HG03520 (cell line): ENCODE measurements at regions not wholly inside any gene's neighbourhood (a gene's known extent, or its start where the extent isn't known, plus 50 kb on each side); places are given as distances from the start of the nearest gene placed in this dataset.
"Not testable (repeated sequence)": the region's sequence is repeated elsewhere in the genome, so short reads cannot be mapped to it uniquely, and the experiment has no call there.

Source experiments
- ATAC-seq: cut with Tn5 transposase; IDR thresholded peaks from one replicate; pipeline ENCODE4 v1.9.1; 2021; ENCODE audit warnings: mild to moderate bottlenecking, moderate library complexity; ENCODE audit not compliant: unreplicated experiment

GRCh38 chr20:22815206-22815551 lies 219.9 kb upstream of the SSTR4 start:
- no peak for ATAC-seq

- ATAC-seq = no peak
Observed at GRCh38 chr20:22815603-22816315, 219.4 kb upstream of the SSTR4 start.

- ATAC-seq = no peak
Observed at GRCh38 chr20:22818636-22819035, 216.5 kb upstream of the SSTR4 start.

- no peak for ATAC-seq
Observed at GRCh38 chr20:22819112-22819511, 216.0 kb upstream of the SSTR4 start.

- ATAC-seq = no peak
Observed at GRCh38 chr20:22819784-22820183, 215.3 kb upstream of the SSTR4 start.

GRCh38 chr20:22821081-22821727 lies 213.9 kb upstream of the SSTR4 start:
- no peak for ATAC-seq

- ATAC-seq = no peak
Observed at GRCh38 chr20:22821796-22822195, 213.3 kb upstream of the SSTR4 start.

- ATAC-seq = no peak
Observed at GRCh38 chr20:22823119-22823518, 212.0 kb upstream of the SSTR4 start.

- ATAC-seq = no peak
Observed at GRCh38 chr20:22824077-22824476, 211.0 kb upstream of the SSTR4 start.

- ATAC-seq = no peak
Observed at GRCh38 chr20:22825076-22825475, 210.0 kb upstream of the SSTR4 start.

GRCh38 chr20:22825546-22825945 lies 209.6 kb upstream of the SSTR4 start:
- no peak for ATAC-seq

- ATAC-seq = no peak
Observed at GRCh38 chr20:22826306-22827230, 208.5 kb upstream of the SSTR4 start.

GRCh38 chr20:22827916-22828315 lies 207.2 kb upstream of the SSTR4 start:
- ATAC-seq = no peak

- ATAC-seq = no peak
Observed at GRCh38 chr20:22829356-22829755, 205.8 kb upstream of the SSTR4 start.

- ATAC-seq = no peak
Observed at GRCh38 chr20:22830138-22830537, 205.0 kb upstream of the SSTR4 start.

GRCh38 chr20:22830715-22831114 lies 204.4 kb upstream of the SSTR4 start:
- not testable (repeated sequence) for ATAC-seq

- ATAC-seq = no peak
Observed at GRCh38 chr20:22833851-22834250, 201.3 kb upstream of the SSTR4 start.

- ATAC-seq = no peak
Observed at GRCh38 chr20:22834651-22835256, 200.4 kb upstream of the SSTR4 start.

- no peak for ATAC-seq
Observed at GRCh38 chr20:22836211-22836610, 198.9 kb upstream of the SSTR4 start.

- no peak for ATAC-seq
Observed at GRCh38 chr20:22836877-22837276, 198.2 kb upstream of the SSTR4 start.

GRCh38 chr20:22838001-22838400 lies 197.1 kb upstream of the SSTR4 start:
- ATAC-seq = no peak
